ENCODE measurements at regions not wholly inside any gene's neighbourhood (a gene's known extent, or its start where the extent isn't known, plus 50 kb on each side); places are given as distances from the start of the nearest gene placed in this dataset.

DNA sequence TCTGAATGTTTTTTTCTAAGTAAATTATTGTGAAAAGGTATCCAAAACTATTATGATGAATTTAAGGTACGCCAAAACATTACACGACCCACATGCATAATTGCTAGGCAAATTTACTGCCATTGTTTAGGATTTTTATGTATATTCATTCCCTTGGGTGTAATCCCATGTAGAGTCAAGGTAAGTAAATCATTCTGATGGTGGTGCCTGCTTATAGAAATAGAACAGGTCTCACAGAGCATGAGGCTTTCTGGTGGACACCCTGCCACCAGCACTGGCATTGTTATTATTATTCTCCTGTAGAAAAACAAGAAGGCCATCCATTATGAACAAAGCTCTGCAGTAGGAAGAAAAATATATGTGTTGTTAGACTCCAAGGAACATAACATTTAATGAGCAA lies 111.7 kb upstream of the ZNF804B start:
- WGBS, 3 donors: 23 to 35% (median 26%) methylated on average over 2 of the region's 2 CpGs
- no peak for ATAC-seq

DNA sequence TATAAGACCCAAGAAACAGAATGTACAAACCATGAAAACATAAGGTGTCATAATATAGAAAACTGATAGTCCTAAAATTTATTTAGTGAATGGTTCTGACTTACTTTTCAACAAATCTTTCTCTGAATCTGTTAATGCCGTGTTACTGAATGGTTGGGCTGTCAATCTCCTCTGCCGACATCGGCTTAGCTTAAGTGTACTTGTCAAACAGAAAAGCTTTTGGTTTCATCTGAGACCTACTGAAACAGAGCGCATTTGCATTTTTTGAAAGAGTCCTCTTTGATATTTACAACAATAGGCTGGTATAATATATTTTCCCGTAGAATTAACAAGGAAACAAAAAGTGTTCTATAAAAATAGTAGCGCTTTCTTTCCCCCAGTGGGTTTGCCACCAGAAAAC lies 120.9 kb upstream of the ZNF804B start:
- H3K4me1 ChIP-seq: no peaks in the 10 kb centered on the region
- no peak for DNase-seq
- no peak overlapping the region for H3K4me3 ChIP-seq
- intact Hi-C loops (cut with DNase I): no loop called here
- ATAC-seq: no peak
- no peak overlapping the region for H3K27ac ChIP-seq
- TF ChIP-seq, protein P1, sequence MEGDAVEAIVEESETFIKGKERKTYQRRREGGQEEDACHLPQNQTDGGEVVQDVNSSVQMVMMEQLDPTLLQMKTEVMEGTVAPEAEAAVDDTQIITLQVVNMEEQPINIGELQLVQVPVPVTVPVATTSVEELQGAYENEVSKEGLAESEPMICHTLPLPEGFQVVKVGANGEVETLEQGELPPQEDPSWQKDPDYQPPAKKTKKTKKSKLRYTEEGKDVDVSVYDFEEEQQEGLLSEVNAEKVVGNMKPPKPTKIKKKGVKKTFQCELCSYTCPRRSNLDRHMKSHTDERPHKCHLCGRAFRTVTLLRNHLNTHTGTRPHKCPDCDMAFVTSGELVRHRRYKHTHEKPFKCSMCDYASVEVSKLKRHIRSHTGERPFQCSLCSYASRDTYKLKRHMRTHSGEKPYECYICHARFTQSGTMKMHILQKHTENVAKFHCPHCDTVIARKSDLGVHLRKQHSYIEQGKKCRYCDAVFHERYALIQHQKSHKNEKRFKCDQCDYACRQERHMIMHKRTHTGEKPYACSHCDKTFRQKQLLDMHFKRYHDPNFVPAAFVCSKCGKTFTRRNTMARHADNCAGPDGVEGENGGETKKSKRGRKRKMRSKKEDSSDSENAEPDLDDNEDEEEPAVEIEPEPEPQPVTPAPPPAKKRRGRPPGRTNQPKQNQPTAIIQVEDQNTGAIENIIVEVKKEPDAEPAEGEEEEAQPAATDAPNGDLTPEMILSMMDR (IDR thresholded peaks at IDR 0.05): no peak
- no peaks in the 10 kb centered on the region for H3K9me3 ChIP-seq
- 88 to 93% (median 89%) methylated on average over 6 of the region's 6 CpGs for WGBS, 3 donors
- H3K27me3 ChIP-seq (ENCODE audit: insufficient read depth in 3 of 3, low read length in 2 of 3): no peaks in the 10 kb centered on the region
- H3K36me3 ChIP-seq (ENCODE audit: insufficient read depth in 1 of 2, low read depth in 1 of 2): no peaks in the 10 kb centered on the region

More for the DNA sequence above, 111.7 kb upstream of the ZNF804B start:
- intact Hi-C loops (cut with DNase I): no loop called here
- Histone ChIP-seq H3K27me3 (ENCODE audit: insufficient read depth in 3 of 3, low read length in 2 of 3) (no peaks in the 10 kb centered on the region), H3K4me3 (no peak overlapping the region), H3K4me1 (no peaks in the 10 kb centered on the region), H3K27ac (no peak overlapping the region), H3K9me3 (peaks cover 2% of the 10 kb centered on the region), H3K36me3 (ENCODE audit: insufficient read depth in 1 of 2, low read depth in 1 of 2) (no peaks in the 10 kb centered on the region)
- DNase-seq: no peak
- TF ChIP-seq, protein P1 (IDR thresholded peaks at IDR 0.05): no peak

DNA sequence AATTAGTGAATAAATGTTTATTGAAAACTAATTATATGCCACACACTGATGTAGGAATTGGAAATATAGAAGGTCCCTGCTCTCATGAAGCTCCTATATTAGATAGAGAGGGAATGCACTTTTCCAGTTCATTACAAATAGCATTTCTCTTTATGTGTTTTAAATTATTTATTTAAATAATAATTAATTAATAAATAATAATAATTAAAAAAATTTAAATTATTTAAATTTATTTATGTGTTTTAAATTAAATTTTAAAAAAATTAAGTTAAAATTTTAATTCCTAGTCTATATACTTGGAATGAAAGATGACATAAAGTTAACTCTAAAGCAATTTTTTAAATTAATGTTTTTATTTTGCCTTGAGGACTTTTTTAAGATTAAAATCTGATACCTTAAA lies 121.7 kb upstream of the ZNF804B start:
- no peak overlapping the region for H3K27ac ChIP-seq
- TF ChIP-seq, protein P1 (IDR thresholded peaks at IDR 0.05): no peak
- H3K36me3 ChIP-seq (ENCODE audit: insufficient read depth in 1 of 2, low read depth in 1 of 2): no peaks in the 10 kb centered on the region
- H3K4me3 ChIP-seq: no peak overlapping the region
- DNase-seq: no peak
- H3K4me1 ChIP-seq: no peaks in the 10 kb centered on the region
- no peaks in the 10 kb centered on the region for H3K27me3 ChIP-seq (ENCODE audit: insufficient read depth in 3 of 3, low read length in 2 of 3)
- ATAC-seq: no peak
- no peaks in the 10 kb centered on the region for H3K9me3 ChIP-seq
- intact Hi-C loops (cut with DNase I): no loop called here

DNA sequence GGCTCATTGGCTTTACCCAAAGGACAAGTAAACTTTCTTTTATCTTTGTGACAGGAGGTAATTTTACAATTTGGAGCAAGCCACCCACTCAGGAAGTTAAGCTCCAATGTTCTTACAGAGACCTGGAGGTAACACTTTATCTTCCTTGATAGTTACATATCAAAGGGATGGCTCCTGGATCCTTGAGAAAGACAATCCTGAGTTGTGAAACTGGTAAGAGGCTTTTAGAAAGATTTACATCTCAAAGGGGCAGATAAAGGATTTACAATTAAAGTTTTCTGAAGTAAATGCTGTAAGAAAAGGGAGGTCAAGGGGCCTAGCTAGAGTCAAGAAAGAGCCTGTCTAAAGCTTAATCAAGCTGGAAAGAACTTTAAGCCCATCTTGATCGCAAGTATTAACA lies 124.4 kb upstream of the ZNF804B start:
- DNase-seq (no peak), ATAC-seq (no peak)
- H3K36me3 ChIP-seq (ENCODE audit: insufficient read depth in 1 of 2, low read depth in 1 of 2): no peaks in the 10 kb centered on the region
- no peak overlapping the region for H3K4me3 ChIP-seq
- H3K4me1 ChIP-seq: no peaks in the 10 kb centered on the region
- TF ChIP-seq, protein P1 (IDR thresholded peaks at IDR 0.05): no peak
- 41 to 47% (median 42%) methylated on average over 1 of the region's 1 CpG for WGBS, 3 donors
- no peaks in the 10 kb centered on the region for H3K9me3 ChIP-seq
- intact Hi-C loops (cut with DNase I): no loop called here
- no peaks in the 10 kb centered on the region for H3K27me3 ChIP-seq (ENCODE audit: insufficient read depth in 3 of 3, low read length in 2 of 3)
- H3K27ac ChIP-seq: no peak overlapping the region

DNA sequence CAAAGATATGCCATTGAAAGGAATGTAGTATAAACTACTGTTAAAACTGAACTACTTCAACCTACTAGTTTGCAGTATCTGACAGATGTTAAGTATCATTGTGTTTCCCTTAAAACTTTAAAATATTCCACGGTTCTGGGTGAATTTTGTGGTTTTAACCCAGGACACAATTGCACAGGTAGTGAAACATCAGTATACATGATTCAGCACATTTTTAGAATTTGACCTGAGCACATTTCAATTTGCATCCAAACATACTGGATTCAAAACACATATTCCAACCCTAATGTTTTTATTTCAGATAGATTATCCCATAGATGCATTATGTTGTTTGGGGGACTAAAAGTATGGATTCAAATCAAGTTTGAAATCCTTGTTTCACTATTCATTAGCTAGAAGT lies 129.9 kb upstream of the ZNF804B start:
- ATAC-seq: no peak
- Histone ChIP-seq H3K36me3 (ENCODE audit: insufficient read depth in 1 of 2, low read depth in 1 of 2) (no peaks in the 10 kb centered on the region), H3K4me1 (no peaks in the 10 kb centered on the region), H3K4me3 (no peak overlapping the region), H3K27ac (no peak overlapping the region), H3K27me3 (ENCODE audit: insufficient read depth in 3 of 3, low read length in 2 of 3) (peaks cover 0 to 2% (median 0%) of the 10 kb centered on the region in 3 donors), H3K9me3 (no peaks in the 10 kb centered on the region)
- WGBS, 3 donors: 63 to 65% (median 63%) methylated on average over 1 of the region's 1 CpG
- intact Hi-C loops (cut with DNase I): no loop called here
- TF ChIP-seq, protein P1 (IDR thresholded peaks at IDR 0.05): no peak
- DNase-seq: no peak
